ENCODE measurements at regions not wholly inside any gene's neighbourhood (a gene's known extent, or its start where the extent isn't known, plus 50 kb on each side); places are given as distances from the start of the nearest gene placed in this dataset.

DNA sequence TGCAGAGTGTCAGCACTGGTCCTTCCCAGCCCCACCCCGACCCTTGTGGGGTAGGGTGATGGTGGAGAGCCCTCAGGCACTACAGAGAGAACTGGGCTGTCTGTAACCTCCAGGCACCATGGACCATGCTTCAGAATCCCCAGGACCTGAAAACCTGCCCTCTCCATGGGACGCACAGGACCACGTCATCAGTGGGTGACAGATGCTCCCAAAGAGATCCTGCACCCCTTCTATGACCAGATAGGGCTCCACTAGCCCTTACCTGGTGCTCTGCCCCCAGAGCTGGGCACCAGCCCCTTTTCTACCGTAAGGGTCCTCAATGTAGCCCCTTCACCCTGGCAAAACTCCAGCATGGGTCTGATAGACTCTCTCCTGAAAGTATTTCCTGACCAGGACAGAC lies 165.9 kb upstream of the NECTIN1 start:
- TF ChIP-seq CTCF (IDR thresholded peaks at IDR 0.05; ENCODE audit: poor library complexity) (no peak), EZH2 (IDR thresholded peaks at IDR 0.05; ENCODE audit: borderline replicate concordance) (no peak), EZH2phosphoT487 (IDR thresholded peaks at IDR 0.05; ENCODE audit: low read depth, severe bottlenecking, unreplicated experiment) (no peak)

Measured in hepatocyte (in vitro differentiated cells).